ENCODE measurements at regions not wholly inside any gene's neighbourhood (a gene's known extent, or its start where the extent isn't known, plus 50 kb on each side); places are given as distances from the start of the nearest gene placed in this dataset.

DNA sequence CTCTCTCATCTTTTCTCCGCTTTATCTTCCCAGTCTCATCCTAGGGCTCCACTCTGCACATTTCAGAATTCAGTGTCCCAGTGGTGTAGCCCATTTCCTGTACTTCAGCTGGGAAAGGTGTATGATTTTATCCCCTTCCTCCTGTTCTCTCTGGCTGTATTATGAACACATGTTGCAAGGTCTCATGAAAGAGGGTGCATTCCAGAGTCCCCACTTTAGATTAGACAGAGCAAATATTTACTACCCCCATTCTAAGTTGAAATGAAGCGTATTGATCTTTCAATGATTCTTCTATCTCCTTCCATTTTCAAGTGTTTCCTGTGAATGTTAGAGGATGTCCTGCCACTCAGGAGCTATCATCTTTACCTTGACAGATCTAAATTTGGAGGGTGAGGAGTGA, 123.2 kb downstream of the WIF1 start:
- TF ChIP-seq, protein P1, sequence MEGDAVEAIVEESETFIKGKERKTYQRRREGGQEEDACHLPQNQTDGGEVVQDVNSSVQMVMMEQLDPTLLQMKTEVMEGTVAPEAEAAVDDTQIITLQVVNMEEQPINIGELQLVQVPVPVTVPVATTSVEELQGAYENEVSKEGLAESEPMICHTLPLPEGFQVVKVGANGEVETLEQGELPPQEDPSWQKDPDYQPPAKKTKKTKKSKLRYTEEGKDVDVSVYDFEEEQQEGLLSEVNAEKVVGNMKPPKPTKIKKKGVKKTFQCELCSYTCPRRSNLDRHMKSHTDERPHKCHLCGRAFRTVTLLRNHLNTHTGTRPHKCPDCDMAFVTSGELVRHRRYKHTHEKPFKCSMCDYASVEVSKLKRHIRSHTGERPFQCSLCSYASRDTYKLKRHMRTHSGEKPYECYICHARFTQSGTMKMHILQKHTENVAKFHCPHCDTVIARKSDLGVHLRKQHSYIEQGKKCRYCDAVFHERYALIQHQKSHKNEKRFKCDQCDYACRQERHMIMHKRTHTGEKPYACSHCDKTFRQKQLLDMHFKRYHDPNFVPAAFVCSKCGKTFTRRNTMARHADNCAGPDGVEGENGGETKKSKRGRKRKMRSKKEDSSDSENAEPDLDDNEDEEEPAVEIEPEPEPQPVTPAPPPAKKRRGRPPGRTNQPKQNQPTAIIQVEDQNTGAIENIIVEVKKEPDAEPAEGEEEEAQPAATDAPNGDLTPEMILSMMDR (IDR thresholded peaks at IDR 0.05; ENCODE audit: insufficient read depth, low read length), result no peak
- no peak for TF ChIP-seq POLR2AphosphoS5 (IDR thresholded peaks at IDR 0.05; ENCODE audit: low read depth)
- no peak for TF ChIP-seq GABPA (IDR thresholded peaks at IDR 0.05; ENCODE audit: low read depth)
